Right lobe of liver (tissue), 4 donors: ENCODE measurements at regions not wholly inside any gene's neighbourhood (a gene's known extent, or its start where the extent isn't known, plus 50 kb on each side); places are given as distances from the start of the nearest gene placed in this dataset.

ENCODE experiments used
- CTCF ChIP-seq, 4 donors: fragments of 200-600 bp in 3 of 4; fragments of 450-650 bp in 1 of 4; IDR thresholded peaks; one replicate each; pipeline versions ENCODE4 v1.5.1 to v1.8.0; 2016 to 2022; ENCODE audit warnings: antibody characterized with exemption in 4 of 4, mild to moderate bottlenecking in 2 of 4
- POLR2A ChIP-seq: fragments of 450-650 bp; IDR thresholded peaks from one replicate; pipeline ENCODE4 v1.6.1; 2017; ENCODE audit warnings: antibody characterized with exemption, mild to moderate bottlenecking
- donor health status: DM: no; HTN: no; CAD: no.
- donor health status: DM: no; HTN: no; CAD: no.
- donor health status: DM: no; HTN: yes; CAD: no.

- TF ChIP-seq CTCF (IDR thresholded peaks at IDR 0.05), result no peak
- TF ChIP-seq POLR2A, result no peak
These were observed 52.2 kb upstream of the BLTP1 start for GRCh38 chr4:122099896-122100295.
